Thyroid gland (tissue), 4 donors: ENCODE measurements at regions not wholly inside any gene's neighbourhood (a gene's known extent, or its start where the extent isn't known, plus 50 kb on each side); places are given as distances from the start of the nearest gene placed in this dataset.

Experiments
- CTCF ChIP-seq, 6 experiments: fragments of 200-600 bp in 3 of 6; fragments of 450-650 bp in 3 of 6; sonication (generic) in 3 of 6; IDR thresholded peaks; one replicate each; pipeline ENCODE4 v1.5.1; 2016 to 2019; ENCODE audit warnings: antibody characterized with exemption in 6 of 6, mild to moderate bottlenecking in 2 of 6, inconsistent platforms in 1 of 6, moderate library complexity in 1 of 6
- POLR2A ChIP-seq, 2 donors: fragments of 450-650 bp; IDR thresholded peaks; one replicate each; pipeline ENCODE4 v1.6.1; 2017; ENCODE audit warnings: antibody characterized with exemption in 2 of 2, mild to moderate bottlenecking in 2 of 2, moderate library complexity in 1 of 2

GRCh38 chr19:28475525-28475924 lies 737.4 kb downstream of the UQCRFS1 start:
- TF ChIP-seq CTCF (IDR thresholded peaks at IDR 0.05) (no peak), POLR2A (IDR thresholded peaks at IDR 0.05) (no peak)
